T-helper 1 cell treated with Interleukin-12 subunit alpha and Interleukin-12 subunit beta and Interleukin-4 antibody, amounts not matched to agents 30 ng/mL and 1 ng/mL, for 36 hours (primary cell): ENCODE measurements at regions not wholly inside any gene's neighbourhood (a gene's known extent, or its start where the extent isn't known, plus 50 kb on each side); places are given as distances from the start of the nearest gene placed in this dataset.

ENCODE experiments used
- intact Hi-C: fragments of 100-400 bp; cut with micrococcal nuclease; formaldehyde crosslinking; loops from one replicate; pipeline ENCODE4 v1.15.1; 2024

DNA sequence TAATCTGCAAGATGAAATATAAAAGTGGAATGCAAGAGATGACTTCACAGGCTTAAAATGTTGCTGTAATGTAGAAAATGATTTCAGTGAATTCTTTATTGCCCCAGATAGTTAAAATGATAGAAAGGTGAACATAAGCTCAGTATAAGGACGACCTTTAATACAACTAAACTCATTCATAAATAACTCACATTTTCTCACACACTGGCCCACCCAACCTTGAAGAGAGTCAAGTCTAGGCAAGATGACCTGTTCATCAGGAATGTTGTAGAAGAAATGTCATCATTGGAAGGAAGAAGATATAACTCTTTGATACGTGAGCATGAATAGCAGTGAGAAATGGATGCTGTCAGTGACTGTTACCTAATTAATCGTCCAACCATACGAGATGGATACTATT, 111.1 kb upstream of the SASH1 start:
- intact Hi-C loops, result no loop called here

DNA sequence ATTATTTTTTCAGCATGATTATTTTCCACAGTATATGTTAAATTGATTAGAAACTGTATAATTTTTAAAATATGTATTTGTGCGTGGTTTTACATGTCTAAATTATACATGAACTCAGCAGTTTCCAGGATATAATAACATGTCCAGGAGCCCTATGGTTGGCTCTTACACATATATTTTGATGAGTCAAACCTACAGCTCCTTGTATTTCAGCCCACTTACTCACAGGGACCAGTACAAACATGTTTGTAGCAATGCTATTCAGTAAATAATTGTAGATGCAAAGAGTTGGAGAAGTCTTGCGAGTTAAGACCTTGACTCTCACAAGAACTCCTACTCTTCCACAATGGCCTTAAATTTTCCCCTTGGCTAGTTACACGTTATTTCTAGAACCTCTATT, 107.2 kb upstream of the SASH1 start:
- intact Hi-C loops, result no loop called here

DNA sequence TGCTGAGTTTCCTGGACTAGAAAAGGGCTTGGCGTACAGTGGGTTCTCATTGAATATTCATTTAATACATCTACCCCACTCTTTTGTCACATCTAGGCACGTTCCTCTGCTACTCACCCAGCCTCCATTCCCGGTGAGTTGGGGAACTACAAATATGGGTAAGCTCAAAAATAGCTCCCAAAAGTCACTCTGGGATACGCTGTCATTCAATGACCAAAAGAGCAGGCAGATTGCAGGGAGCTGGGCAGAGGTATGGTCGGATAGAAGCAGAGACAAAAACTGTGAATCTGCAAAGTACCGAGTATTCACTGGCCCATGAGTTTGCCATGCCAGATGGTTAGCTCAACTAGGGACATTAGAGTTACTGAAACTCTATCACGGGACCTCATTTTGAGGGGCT, 103.9 kb upstream of the SASH1 start:
- intact Hi-C loops, result no loop called here

DNA sequence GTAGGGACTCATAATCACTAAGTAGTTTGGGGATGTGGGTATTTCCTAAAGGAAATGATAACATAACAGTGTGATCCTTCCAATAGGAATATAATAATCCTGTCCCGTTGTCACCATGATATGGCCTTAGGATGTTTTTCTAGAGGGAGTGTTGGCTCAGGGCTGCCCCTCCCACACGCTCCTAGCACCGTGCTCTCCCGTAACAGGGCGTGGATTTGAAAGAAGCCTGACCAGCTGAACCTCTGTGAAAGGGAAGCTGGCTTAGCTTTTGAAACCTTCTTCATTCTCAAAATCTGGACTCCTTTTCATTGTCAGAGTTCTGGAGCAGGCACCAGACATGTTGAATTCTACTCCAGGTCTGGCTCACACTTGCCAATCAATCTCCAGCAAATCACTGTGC, 103.4 kb upstream of the SASH1 start:
- intact Hi-C loops, result no loop called here

DNA sequence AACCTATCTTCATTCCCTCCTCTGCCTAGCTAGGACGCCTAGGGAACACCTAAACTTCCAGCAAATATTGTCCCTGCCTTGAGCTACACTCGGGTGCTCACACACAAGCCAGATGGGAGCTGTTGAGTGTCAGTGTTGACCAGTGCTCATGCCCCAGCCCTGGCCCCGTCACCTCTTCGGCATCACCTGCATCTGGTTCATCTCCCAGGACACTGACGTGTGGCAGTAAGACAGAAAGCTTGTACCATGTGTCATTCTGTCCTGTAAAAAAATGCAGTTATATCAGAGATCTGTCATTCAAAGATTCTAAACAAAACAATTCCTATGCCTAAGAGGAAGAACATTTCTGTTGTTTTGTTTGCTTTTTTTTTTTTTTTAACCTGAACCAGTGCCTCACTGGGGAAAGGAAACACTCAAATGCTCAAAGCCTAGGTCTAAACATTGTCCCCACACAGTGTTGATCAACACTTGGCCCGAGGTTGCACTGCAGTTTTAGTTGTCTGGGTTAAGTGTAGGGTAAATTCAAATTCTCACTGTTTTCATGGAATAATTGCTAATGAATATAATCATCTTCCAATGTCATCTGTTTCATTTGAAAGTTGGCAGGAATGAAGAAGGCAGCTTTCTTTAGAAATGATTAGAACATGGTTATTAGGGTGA, 102.7 kb upstream of the SASH1 start:
- intact Hi-C loops, result no loop called here

DNA sequence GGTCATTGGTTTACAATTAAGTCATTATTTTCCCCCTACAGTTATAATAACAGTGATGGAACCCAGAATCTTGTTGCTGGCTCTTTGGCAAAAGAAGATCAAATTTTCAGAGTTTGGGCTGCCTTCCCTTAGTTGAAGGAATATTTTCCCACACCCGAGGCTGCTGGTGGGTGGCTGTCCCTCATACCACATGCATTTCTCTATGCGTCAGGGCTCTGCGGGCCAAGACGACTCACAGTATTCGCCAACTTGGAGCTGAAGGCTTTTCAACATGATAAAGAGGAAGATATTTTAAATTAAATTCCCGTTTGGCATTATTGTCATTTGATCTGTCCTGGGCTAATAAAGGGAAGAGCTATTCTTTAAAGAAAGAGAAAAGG, 102.2 kb upstream of the SASH1 start:
- intact Hi-C loops, result no loop called here

DNA sequence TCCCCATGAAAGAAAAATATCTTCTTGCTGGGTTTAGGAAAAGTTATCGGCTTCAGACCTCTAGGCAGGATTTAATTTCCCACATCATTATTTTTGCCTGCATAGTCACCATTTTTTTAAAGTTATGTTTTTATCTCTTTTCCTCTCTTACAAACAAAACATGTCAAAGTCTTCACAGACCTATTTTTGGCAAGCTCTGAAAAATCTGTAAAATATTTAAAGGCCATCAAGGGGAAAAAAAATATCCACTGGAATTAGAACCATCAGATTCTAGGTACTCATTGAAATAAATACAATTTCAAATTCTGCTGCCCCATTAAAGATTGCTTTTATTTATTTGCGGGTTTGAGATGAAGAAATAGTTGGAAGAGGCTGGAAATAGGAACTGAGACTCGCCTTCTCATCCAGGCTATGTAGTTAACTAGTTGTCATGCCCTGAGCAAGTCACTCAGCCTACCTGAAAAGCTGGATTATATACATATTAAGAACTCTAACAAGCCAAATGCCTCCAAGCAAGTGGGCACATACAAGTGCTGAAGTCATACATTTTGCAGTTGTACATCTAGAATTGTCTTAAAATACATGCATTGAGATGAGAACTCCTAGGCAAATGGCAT, 101.7 kb upstream of the SASH1 start:
- intact Hi-C loops, result no loop called here

DNA sequence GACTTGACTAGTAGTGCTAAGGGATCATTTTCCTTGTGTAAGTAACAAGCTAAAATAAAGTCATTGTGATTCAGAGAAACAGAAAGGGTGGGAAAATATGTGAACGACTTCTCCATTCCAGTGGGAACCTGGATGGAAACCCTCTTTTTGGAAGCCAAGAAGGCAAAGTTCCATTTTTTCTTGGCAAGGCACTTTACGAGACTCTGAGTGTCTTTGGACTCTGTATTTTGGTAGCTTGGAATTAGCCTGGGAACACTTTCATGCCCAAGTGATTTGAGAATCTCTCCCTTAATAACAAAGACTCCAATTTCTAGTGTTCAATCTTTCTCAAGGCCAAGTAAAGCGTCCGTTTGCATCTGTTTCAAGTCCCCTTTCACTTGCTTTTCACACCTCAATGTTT, 100.5 kb upstream of the SASH1 start:
- intact Hi-C loops, result no loop called here

DNA sequence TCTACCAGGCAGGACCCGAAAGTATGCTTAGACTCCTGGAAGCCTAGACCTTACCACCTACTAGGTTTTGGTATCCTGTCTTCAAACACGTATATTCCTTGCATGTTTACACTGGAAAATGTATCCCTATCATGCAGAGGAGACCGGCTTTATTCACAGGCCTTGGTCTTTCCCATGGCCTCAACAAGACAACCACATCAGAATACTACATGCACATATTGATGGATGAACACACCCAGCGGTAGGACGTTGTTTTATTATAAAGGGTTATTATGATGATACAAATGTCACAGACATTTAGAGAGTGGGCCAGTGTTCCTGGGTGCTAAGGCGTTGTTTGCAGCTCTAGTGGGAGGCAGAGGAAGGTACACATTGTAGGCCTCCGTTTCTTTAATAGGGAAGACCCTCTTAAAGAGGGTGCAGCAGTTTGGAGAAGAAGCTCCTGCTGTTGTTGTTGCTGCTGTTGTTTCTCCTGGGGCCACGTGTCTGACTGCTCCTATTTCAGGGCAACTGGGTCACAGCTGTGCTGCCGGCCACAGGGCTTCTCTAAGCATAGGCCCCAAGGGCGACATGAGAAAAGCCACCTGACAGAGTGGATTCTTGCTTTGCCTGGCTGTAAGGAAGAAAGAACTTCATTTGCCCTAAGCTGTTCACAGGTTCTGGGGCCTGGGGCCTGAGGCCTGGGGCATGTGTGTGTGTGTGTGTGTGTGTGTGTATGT, 98.3 kb upstream of the SASH1 start:
- intact Hi-C loops, result no loop called here

DNA sequence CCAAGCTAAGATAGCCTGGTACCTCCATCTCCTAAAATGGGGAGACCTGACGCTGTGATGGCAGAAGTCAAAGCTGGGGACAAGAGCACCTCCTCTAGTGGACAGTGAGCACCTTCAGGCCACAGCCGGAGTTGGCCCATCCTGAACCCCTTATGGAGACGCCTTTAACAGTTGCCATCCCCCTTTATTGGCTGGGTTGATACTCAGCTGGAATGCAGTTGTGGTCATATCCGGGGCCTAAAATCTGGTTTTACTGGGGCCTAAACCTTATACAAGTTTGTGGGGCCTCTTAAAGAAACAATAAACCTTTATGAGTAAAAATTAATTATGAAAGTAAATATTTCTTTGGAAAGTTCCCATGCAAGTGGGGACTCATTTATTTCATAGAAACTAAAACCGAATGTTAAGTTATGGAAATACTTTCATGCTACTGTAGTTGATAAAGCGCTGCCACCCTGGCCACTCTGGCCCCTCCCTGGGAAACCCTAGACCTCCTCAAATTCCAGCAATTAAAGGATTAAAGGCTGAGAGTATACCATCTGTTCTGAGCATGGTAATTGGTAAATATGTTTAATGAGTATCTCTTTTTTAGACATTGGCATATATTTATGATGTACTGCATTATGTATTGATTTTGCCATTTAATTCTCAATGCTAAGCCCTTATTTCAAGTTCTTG, 95.1 kb upstream of the SASH1 start:
- intact Hi-C loops, result no loop called here

DNA sequence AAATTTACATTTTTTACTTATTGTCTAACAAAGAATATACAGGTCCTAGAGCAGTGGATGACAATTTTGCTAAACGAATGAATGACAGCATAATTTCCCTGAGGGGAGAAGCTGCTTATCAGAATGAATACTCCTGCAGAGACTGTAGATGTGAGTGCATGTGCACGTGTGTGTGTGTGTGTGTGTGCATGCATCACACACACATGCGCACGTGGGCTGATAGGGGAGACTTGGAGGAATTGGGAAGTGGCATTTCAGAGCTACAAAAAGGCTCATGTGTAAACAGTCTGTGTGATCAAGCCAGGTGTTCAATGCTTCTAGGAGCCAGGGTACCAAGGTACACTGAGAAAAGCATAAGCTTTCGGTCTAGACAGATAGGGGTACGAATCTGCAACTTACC, 93.5 kb upstream of the SASH1 start:
- intact Hi-C loops, result no loop called here

DNA sequence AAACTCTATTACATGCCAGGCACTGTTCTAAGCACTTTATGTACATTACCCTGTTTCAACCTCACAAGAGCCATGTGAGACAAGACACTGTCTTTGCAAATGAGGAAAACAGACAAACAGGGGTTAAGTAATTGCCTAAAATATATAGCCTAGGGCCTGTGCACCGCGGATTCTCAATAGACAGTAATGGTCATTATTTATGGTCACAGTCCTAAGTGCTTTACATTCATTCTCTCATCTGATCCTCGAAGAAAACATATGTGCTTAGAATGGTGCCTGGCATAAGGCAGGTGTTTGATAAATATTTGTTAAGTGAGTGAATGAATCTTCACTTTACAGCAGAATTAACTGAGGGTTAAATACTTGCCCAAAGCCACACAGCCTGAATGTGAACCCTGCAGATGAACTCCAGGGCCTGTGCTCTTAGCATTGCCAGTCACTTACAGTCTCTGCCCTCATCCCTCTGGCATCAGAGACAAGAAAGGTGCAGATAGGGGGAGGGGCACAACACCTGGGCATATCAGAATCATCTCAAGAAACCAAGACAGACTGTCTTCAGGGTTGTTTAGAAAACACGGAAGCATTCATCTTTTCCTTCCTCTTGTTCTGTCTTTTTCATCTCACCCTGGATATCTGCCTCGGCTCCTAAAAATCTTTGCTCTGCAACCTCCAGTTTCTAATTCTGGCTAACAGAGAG, 92.8 kb upstream of the SASH1 start:
- intact Hi-C loops, result no loop called here

DNA sequence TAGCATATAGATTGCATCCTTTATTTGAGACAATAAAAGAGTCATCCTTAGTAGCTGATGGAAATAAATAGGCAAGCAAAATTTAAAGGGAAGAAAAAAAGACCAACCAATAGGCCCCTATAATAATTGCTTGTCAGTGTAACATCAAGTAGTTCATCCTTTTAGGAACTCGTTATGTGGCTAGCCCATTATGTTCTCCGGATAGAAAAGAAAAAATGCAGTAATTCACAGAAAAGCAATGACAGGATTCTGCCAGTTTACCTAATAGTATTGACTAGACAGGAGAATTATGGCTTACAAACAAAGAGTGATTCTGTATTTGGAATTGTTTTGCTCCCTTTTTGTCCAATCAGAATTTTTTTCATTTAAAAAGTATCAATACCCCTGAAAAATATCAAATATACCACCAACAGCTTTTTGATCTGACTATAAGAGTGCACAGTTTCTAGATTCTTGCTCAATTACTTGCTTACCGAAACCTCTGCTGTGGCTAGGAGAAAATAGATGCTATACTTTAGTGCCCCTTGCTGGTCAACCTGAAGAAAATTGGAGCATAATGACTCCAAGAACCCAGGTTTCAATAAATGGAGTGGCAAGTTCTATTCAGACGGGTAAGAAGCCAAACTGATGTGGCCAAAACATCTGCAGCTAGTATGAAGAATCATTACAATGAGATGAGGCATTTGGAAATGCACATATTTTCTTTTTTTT, 91.5 kb upstream of the SASH1 start:
- intact Hi-C loops, result loop anchor here (1.0 kb wide), 2 partner anchors 74 to 106 kb away; no protein-coding TSS in a partner anchor

DNA sequence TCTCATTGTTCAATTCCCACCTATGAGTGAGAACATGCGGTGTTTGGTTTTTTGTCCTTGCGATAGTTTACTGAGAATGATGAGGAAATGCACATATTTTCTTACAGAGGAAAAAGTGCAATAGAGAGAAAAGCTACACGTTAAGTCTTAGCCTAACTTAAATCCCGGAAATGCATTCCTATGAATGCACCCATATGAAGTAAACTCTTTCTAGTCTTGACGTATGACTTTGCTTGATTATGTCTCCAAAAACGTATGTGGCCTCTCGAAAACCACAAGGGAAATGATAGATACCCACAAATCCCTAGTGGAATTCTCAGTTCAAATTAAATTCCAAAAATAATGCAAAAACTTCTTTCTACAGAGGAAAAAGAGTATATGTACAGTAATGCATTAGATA, 90.7 kb upstream of the SASH1 start:
- intact Hi-C loops, result loop anchor here (1.0 kb wide), 2 partner anchors 75 to 107 kb away; no protein-coding TSS in a partner anchor

DNA sequence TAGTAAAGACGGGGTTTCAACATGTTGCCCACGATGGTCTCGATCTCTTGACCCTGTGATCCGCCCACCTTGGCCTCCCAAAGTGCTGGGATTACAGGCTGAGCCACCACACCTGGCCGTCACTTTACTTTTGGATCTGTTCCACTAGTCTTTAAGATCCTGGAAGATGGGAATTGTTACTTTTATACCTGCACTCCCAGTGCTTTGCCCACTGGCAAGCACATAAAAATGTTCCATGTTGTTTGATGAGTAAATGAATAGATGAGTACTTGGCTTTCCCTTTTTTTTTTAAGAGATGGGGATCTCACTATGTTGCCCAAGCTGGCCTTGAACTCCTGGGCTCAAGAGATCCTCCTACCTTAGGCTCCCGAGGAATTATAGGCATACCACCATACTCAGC, 84.8 kb upstream of the SASH1 start:
- intact Hi-C loops, result no loop called here

DNA sequence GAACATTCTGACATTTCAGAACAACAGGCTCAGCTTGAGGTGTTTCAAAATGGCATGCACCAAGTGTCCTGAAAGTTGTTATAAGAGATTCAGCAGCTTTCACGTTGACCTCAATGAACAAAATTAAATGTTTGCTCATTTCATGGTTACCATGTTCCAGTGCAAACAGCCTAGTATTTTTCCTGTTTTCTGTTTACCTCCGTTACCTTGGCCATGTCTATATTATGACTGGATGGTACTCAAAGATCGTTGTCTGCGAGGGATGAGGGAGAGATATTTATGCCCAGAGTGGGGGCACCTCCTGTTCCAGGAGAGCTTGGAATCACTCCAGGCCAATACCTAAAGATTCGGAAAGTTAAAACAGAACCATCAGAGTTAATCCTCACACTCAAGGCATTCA, 83.8 kb upstream of the SASH1 start:
- intact Hi-C loops, result no loop called here

DNA sequence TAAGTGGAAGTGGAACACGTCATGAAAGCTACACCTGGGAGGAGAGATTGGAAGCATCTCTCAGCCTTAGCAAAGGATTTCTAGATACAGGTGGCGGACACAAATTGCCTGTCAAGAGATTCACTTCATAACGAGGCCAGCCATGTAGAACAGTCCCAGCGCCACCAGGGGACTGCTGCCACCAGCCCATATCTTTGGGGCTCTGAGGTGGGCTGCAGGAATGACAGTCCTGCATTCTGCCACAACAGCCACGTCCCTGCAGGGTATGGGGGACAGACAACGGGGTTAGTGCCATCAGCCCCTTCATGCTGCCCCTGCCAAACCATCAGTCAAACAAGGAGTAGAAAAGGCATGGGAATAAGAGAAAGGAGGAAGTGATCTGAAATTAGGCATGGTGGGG, 81.2 kb upstream of the SASH1 start:
- intact Hi-C loops, result no loop called here

DNA sequence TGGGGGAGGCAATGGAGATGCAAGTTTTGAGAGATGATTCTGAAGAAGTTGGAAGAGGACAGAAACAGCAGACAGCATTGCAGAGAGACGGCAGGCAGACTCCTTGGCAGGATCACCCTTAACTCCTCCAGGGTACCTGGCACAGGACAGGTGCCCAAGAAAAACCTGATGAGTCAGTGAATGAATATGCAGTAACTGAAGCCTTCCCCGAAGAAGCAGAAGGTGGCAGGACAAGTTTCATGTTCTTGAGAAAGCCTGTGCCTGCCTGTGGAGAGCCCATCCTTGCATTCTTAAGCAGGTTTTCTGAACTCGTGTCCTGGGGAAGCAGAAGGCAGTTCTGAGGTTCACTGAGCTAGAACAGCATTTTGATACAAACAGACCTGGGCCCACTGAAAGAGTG, 79.6 kb upstream of the SASH1 start:
- intact Hi-C loops, result no loop called here

DNA sequence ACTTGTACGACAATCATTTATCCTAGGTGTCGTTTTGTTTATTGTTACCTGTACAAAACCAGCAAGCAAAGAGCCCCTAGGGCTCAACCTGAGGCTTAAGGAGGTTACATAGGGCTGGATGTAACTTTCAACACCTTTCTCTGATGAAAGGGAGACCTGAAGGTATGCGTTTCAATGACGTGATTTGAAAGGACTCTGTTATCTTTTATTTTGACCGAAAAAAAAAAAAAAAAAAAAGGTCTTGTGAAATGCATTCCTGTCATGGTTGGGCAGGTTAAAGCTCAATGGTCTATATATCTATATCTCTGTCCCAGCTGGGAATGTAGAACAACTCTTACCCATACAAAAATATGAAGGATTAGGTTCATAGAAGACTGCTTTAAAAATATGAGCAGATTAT, 78.7 kb upstream of the SASH1 start:
- intact Hi-C loops, result no loop called here

DNA sequence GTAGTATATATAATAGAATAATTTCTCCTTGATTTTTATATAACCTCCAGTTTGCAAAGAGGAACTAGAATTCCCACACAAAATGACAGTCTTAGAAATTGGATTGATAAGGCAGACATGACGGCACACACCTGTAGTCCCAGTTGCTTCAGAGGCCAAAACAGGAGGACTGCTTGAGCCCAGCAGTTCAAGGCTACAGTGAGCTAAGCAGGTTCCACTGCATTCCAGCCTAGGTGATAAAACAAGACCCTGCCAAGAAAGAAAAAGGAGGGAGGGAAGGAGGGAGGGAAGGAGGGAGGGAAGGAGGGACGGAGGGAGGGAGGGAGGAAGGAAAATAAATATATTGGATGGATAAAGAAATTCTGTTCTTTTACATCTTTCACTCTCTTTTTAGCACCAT, 77.6 kb upstream of the SASH1 start:
- intact Hi-C loops, result no loop called here

DNA sequence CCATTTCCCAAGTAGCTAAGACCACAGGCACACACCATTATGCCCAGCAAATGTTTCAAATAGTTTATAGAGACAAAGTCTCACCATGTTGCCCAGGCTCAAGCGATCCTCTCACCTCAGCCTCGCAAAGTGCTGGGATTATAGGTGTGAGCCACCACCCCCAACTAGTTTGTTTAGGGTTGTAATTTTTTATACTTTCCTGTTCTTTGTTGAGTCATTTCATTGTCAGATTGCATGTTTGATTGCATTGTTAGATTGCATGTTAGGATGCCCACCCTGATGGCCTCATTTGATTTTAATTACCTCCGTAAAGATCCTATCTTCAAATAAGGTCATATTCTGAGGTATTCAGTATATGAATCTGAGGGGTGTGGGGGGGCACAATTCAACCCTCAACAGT, 73.3 kb upstream of the SASH1 start:
- intact Hi-C loops, result no loop called here
